ENCODE measurements at regions not wholly inside any gene's neighbourhood (a gene's known extent, or its start where the extent isn't known, plus 50 kb on each side); places are given as distances from the start of the nearest gene placed in this dataset.

GRCh38 chr11:122340607-122341290, 224.7 kb upstream of the BLID start:
- no peak overlapping the region for H3K4me3 ChIP-seq (ENCODE audit: low read length)
- no peak for DNase-seq (ENCODE audit: low read depth)
- TF ChIP-seq, protein P1, sequence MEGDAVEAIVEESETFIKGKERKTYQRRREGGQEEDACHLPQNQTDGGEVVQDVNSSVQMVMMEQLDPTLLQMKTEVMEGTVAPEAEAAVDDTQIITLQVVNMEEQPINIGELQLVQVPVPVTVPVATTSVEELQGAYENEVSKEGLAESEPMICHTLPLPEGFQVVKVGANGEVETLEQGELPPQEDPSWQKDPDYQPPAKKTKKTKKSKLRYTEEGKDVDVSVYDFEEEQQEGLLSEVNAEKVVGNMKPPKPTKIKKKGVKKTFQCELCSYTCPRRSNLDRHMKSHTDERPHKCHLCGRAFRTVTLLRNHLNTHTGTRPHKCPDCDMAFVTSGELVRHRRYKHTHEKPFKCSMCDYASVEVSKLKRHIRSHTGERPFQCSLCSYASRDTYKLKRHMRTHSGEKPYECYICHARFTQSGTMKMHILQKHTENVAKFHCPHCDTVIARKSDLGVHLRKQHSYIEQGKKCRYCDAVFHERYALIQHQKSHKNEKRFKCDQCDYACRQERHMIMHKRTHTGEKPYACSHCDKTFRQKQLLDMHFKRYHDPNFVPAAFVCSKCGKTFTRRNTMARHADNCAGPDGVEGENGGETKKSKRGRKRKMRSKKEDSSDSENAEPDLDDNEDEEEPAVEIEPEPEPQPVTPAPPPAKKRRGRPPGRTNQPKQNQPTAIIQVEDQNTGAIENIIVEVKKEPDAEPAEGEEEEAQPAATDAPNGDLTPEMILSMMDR (conservative IDR thresholded peaks at IDR 0.05; ENCODE audit: low read depth, low read length): no peak

GRCh38 chr11:122339436-122340060, 223.5 kb upstream of the BLID start:
- H3K4me3 ChIP-seq (ENCODE audit: low read length): no peak overlapping the region
- no peak for DNase-seq (ENCODE audit: low read depth)
- TF ChIP-seq, protein P1 (conservative IDR thresholded peaks at IDR 0.05; ENCODE audit: low read depth, low read length): no peak

DNA sequence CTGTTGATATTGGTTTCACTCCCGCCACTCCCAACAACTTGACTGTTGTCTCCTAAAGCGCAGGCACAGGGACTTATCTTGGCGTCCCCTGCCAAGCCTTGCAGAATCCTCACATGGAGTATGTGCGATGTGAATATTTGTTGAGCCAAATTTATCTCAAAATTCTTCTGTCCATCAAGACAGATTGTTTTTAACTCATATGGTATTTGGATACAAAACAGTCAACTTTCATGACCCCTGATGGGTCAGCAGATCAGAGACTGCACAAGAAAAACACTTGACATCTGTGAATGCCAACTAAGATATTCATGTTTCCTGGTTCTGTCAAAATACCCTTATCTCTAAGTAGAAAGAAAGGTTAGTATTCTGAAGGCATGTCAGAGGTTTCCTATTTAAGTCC, 221.7 kb upstream of the BLID start:
- TF ChIP-seq, protein P1 (conservative IDR thresholded peaks at IDR 0.05; ENCODE audit: low read depth, low read length): no peak
- DNase-seq (ENCODE audit: low read depth): no peak

DNA sequence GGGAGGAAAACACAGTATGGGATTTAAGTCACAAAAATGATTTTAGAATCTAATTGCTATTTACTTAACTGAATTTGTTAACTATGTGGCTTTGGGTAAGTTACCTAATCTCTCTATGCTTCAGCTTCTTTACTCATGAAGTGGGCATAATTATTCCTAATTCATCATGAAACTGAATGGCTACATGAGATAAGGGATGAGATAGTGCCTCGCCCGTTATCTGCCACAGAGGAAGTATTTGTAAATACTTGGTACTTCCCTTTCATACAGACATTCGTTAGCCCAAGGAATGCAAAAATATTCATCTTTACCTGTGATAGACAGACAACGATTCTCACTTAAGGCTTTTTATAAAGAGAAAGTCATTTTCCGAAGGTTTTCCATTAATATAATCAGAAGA, 221.2 kb upstream of the BLID start:
- no peak for DNase-seq (ENCODE audit: low read depth)
- TF ChIP-seq, protein P1 (conservative IDR thresholded peaks at IDR 0.05; ENCODE audit: low read depth, low read length): no peak
- H3K4me3 ChIP-seq (ENCODE audit: low read length): no peak overlapping the region

More for the DNA sequence above, 221.7 kb upstream of the BLID start:
- no peak overlapping the region for H3K4me3 ChIP-seq (ENCODE audit: low read length)

GRCh38 chr11:122336706-122337105, 220.7 kb upstream of the BLID start:
- H3K4me3 ChIP-seq (ENCODE audit: low read length): no peak overlapping the region
- no peak for DNase-seq (ENCODE audit: low read depth)
- TF ChIP-seq, protein P1 (conservative IDR thresholded peaks at IDR 0.05; ENCODE audit: low read depth, low read length): no peak

DNA sequence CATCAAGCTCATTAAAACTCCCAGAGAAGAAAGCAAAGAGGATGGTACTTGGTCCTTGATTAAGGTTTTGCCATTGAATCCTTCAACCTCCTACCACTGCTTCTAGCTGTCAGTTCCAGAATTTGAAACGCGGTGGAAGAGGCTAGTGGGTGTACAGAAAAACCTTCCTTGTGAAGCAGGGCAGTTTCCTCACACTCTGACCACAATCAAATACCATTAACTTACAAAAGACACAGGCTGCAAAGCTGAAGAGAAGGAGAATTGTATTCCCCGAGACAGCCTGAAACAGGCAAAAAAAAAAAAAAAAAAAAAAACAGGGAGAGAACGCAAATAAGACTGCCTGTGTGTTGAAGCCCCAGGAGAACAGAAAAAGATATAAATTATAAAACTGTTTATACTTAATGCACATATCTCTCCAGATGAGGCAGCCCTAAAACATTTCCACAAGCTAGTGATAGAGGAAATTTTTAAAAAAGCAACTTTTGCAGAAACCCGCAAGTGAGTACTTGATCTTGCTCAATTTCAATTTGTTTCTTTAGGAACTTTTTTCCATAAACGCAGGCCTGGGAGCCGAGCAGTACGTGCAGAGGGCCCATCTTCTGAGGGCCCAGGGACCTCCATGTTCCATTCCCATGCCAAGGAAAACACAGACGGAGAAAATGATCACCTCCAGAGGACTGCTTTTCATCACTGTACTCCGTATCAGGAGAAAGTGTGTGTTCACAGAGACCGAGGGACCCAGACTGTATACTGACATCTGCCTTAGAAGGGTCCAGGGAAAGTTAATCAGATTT, 218.7 kb upstream of the BLID start:
- TF ChIP-seq, protein P1 (conservative IDR thresholded peaks at IDR 0.05; ENCODE audit: low read depth, low read length): no peak
- no peak for DNase-seq (ENCODE audit: low read depth)
- H3K4me3 ChIP-seq (ENCODE audit: low read length): no peak overlapping the region

Measured in retinal pigment epithelial cell (primary cell).